ENCODE measurements at regions not wholly inside any gene's neighbourhood (a gene's known extent, or its start where the extent isn't known, plus 50 kb on each side); places are given as distances from the start of the nearest gene placed in this dataset.

DNA sequence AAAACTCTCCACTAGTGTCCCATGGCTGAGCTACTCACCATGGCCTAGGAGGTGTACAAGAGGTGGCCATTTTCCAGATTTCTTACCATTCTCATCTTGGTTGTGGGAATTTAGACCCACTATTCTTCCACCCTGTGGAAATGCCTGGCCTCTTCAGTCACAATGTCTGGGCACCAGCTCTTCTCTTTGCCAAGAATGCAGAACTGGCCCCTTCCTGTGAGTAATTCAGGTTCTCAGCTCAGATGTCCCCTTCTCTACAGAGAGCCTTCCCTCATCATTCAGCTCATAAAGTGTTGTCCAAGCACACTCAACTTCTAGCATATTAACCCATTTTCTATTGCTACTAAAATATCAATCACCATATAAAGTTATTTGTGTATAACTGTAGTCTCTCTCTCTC lies 575.5 kb upstream of the KCNMB2 start:
- no peak overlapping the region for H3K4me3 ChIP-seq (ENCODE audit: low read depth in 1 of 2, low read length in 2 of 2)
- no peak overlapping the region for H3K9ac ChIP-seq (ENCODE audit: low read depth in 1 of 2, low read length in 2 of 2)
- H3K9me3 ChIP-seq (ENCODE audit: control insufficient read depth in 1 of 2, low read length in 2 of 2): no peaks in the 10 kb centered on the region
- no peak overlapping the region for H3K27ac ChIP-seq (ENCODE audit: low read depth, low read length)
- no peaks in the 10 kb centered on the region for H3K36me3 ChIP-seq (ENCODE audit: control insufficient read depth in 1 of 2, insufficient read depth in 2 of 2, low read length in 2 of 2)
- H3K27me3 ChIP-seq (ENCODE audit: control insufficient read depth in 1 of 2, insufficient read depth in 2 of 2, low read length in 2 of 2): no peaks in the 10 kb centered on the region
- no peaks in the 10 kb centered on the region for H3K4me1 ChIP-seq (ENCODE audit: control insufficient read depth in 1 of 2, insufficient read depth in 2 of 2, low read length in 2 of 2)

GRCh38 chr3:177961784-177962183 lies 574.5 kb upstream of the KCNMB2 start:
- no peaks in the 10 kb centered on the region for H3K36me3 ChIP-seq (ENCODE audit: control insufficient read depth in 1 of 2, insufficient read depth in 2 of 2, low read length in 2 of 2)
- H3K4me3 ChIP-seq (ENCODE audit: low read depth in 1 of 2, low read length in 2 of 2): no peak overlapping the region
- no peaks in the 10 kb centered on the region for H3K27me3 ChIP-seq (ENCODE audit: control insufficient read depth in 1 of 2, insufficient read depth in 2 of 2, low read length in 2 of 2)
- no peaks in the 10 kb centered on the region for H3K4me1 ChIP-seq (ENCODE audit: control insufficient read depth in 1 of 2, insufficient read depth in 2 of 2, low read length in 2 of 2)
- H3K9ac ChIP-seq (ENCODE audit: low read depth in 1 of 2, low read length in 2 of 2): no peak overlapping the region
- H3K27ac ChIP-seq (ENCODE audit: low read depth, low read length): no peak overlapping the region
- H3K9me3 ChIP-seq (ENCODE audit: control insufficient read depth in 1 of 2, low read length in 2 of 2): no peaks in the 10 kb centered on the region

DNA sequence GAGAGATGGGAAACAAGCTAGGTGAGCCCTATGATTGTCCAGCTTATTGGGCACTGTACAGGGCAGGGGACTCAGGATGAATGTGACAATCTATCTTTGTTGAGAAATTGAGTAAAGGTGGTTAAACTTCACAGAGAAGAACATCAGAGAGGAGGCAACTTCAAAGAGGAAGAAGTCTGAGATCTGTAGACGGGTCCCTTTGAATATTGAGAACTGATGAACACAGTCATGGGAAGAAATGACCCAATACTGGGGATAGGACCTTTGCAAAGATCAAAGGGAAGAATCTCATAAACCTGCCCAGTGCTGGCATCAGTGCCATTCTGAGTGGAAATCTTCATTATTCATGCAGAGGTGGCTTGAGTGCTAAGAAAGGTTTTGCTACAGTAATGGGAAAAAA lies 569.7 kb upstream of the KCNMB2 start:
- H3K4me3 ChIP-seq (ENCODE audit: low read depth in 1 of 2, low read length in 2 of 2): no peak overlapping the region
- no peaks in the 10 kb centered on the region for H3K36me3 ChIP-seq (ENCODE audit: control insufficient read depth in 1 of 2, insufficient read depth in 2 of 2, low read length in 2 of 2)

GRCh38 chr3:177968891-177969290 lies 567.3 kb upstream of the KCNMB2 start:
- no peak overlapping the region for H3K4me3 ChIP-seq (ENCODE audit: low read depth in 1 of 2, low read length in 2 of 2)
- no peaks in the 10 kb centered on the region for H3K27me3 ChIP-seq (ENCODE audit: control insufficient read depth in 1 of 2, insufficient read depth in 2 of 2, low read length in 2 of 2)
- no peaks in the 10 kb centered on the region for H3K4me1 ChIP-seq (ENCODE audit: control insufficient read depth in 1 of 2, insufficient read depth in 2 of 2, low read length in 2 of 2)
- no peaks in the 10 kb centered on the region for H3K36me3 ChIP-seq (ENCODE audit: control insufficient read depth in 1 of 2, insufficient read depth in 2 of 2, low read length in 2 of 2)
- no peak overlapping the region for H3K27ac ChIP-seq (ENCODE audit: low read depth, low read length)
- H3K9me3 ChIP-seq (ENCODE audit: control insufficient read depth in 1 of 2, low read length in 2 of 2): no peaks in the 10 kb centered on the region
- no peak overlapping the region for H3K9ac ChIP-seq (ENCODE audit: low read depth in 1 of 2, low read length in 2 of 2)

More for the DNA sequence above, 569.7 kb upstream of the KCNMB2 start:
- Histone ChIP-seq H3K9ac (ENCODE audit: low read depth in 1 of 2, low read length in 2 of 2) (no peak overlapping the region), H3K4me1 (ENCODE audit: control insufficient read depth in 1 of 2, insufficient read depth in 2 of 2, low read length in 2 of 2) (no peaks in the 10 kb centered on the region), H3K27me3 (ENCODE audit: control insufficient read depth in 1 of 2, insufficient read depth in 2 of 2, low read length in 2 of 2) (no peaks in the 10 kb centered on the region), H3K27ac (ENCODE audit: low read depth, low read length) (no peak overlapping the region), H3K9me3 (ENCODE audit: control insufficient read depth in 1 of 2, low read length in 2 of 2) (no peaks in the 10 kb centered on the region)

DNA sequence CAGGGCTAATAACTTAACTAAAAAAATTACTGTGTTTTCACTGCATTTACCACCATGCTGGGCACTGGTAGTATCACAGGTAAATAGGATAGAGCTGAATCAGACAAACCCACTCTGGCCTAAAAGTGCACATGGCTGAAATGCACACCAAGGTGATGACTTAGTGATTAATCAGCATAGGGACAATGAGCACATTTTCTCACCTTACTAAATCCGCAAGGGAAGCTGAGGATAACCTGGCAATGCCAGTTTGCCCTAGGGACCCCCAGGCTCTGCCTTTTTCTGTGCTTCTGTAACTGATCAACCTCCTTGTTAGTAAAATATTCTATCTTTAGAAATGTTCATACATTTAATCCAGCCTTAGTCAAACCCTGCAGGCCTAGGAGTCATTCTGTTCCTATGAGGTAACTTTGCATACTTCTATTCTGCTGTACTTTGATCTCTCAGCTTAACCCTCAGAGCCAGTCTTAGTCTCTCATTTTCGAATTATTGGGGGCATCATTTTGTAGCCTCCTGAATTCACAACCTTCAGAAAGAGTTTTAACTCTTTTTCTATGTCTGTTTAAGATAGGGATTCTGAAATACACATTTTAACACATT lies 562.9 kb upstream of the KCNMB2 start:
- no peaks in the 10 kb centered on the region for H3K4me1 ChIP-seq (ENCODE audit: control insufficient read depth in 1 of 2, insufficient read depth in 2 of 2, low read length in 2 of 2)
- H3K4me3 ChIP-seq (ENCODE audit: low read depth in 1 of 2, low read length in 2 of 2): no peak overlapping the region
- H3K36me3 ChIP-seq (ENCODE audit: control insufficient read depth in 1 of 2, insufficient read depth in 2 of 2, low read length in 2 of 2): no peaks in the 10 kb centered on the region
- no peak overlapping the region for H3K27ac ChIP-seq (ENCODE audit: low read depth, low read length)
- H3K27me3 ChIP-seq (ENCODE audit: control insufficient read depth in 1 of 2, insufficient read depth in 2 of 2, low read length in 2 of 2): no peaks in the 10 kb centered on the region
- H3K9ac ChIP-seq (ENCODE audit: low read depth in 1 of 2, low read length in 2 of 2): no peak overlapping the region
- H3K9me3 ChIP-seq (ENCODE audit: control insufficient read depth in 1 of 2, low read length in 2 of 2): no peaks in the 10 kb centered on the region

- Histone ChIP-seq H3K9me3 (ENCODE audit: control insufficient read depth in 1 of 2, low read length in 2 of 2) (no peaks in the 10 kb centered on the region), H3K27me3 (ENCODE audit: control insufficient read depth in 1 of 2, insufficient read depth in 2 of 2, low read length in 2 of 2) (no peaks in the 10 kb centered on the region), H3K4me3 (ENCODE audit: low read depth in 1 of 2, low read length in 2 of 2) (no peak overlapping the region), H3K27ac (ENCODE audit: low read depth, low read length) (no peak overlapping the region), H3K36me3 (ENCODE audit: control insufficient read depth in 1 of 2, insufficient read depth in 2 of 2, low read length in 2 of 2) (no peaks in the 10 kb centered on the region), H3K4me1 (ENCODE audit: control insufficient read depth in 1 of 2, insufficient read depth in 2 of 2, low read length in 2 of 2) (no peaks in the 10 kb centered on the region), H3K9ac (ENCODE audit: low read depth in 1 of 2, low read length in 2 of 2) (no peak overlapping the region)
Observed at GRCh38 chr3:177976241-177976640, 560.0 kb upstream of the KCNMB2 start.

- H3K27me3 ChIP-seq (ENCODE audit: control insufficient read depth in 1 of 2, insufficient read depth in 2 of 2, low read length in 2 of 2): no peaks in the 10 kb centered on the region
- no peaks in the 10 kb centered on the region for H3K9me3 ChIP-seq (ENCODE audit: control insufficient read depth in 1 of 2, low read length in 2 of 2)
- H3K4me1 ChIP-seq (ENCODE audit: control insufficient read depth in 1 of 2, insufficient read depth in 2 of 2, low read length in 2 of 2): no peaks in the 10 kb centered on the region
- no peak overlapping the region for H3K9ac ChIP-seq (ENCODE audit: low read depth in 1 of 2, low read length in 2 of 2)
- H3K27ac ChIP-seq (ENCODE audit: low read depth, low read length): no peak overlapping the region
- H3K36me3 ChIP-seq (ENCODE audit: control insufficient read depth in 1 of 2, insufficient read depth in 2 of 2, low read length in 2 of 2): no peaks in the 10 kb centered on the region
- no peak overlapping the region for H3K4me3 ChIP-seq (ENCODE audit: low read depth in 1 of 2, low read length in 2 of 2)
Observed at GRCh38 chr3:177976866-177977265, 559.4 kb upstream of the KCNMB2 start.

DNA sequence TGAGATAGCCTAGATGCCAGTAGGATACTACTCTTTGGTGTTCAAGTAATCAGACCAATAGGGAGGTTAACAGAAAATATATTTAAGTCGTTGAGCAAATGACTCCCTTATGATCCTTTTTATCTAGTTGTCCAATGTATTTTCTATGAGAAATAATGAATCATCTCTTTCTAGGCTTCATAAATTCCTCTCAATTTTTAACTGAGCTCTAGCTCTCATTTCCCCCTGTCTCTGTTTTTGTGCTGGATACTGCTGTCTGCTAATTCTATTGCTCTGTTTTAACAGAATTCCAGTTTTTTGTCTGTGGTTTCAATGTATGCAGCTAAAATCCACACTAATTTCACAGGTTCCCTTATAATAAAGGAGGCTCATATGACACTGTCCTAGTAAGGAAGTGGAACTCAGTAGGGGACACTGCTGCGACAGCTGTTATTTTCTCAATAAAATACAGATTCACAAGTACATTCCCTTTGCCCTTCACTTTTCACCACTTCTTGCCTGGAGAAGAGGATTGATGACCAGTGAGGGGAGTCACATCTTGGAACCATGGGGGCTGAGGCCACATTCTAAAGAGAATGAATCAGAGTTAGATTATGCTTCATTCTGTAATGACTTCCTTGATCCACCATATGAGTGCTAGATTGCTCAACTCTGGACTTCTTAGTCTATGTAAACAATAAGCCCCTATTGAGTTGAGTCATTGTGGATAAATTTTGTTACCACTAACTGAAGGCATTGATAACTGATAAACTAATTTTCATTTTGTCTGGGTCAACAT lies 558.7 kb upstream of the KCNMB2 start:
- no peaks in the 10 kb centered on the region for H3K4me1 ChIP-seq (ENCODE audit: control insufficient read depth in 1 of 2, insufficient read depth in 2 of 2, low read length in 2 of 2)
- no peaks in the 10 kb centered on the region for H3K27me3 ChIP-seq (ENCODE audit: control insufficient read depth in 1 of 2, insufficient read depth in 2 of 2, low read length in 2 of 2)
- no peak overlapping the region for H3K9ac ChIP-seq (ENCODE audit: low read depth in 1 of 2, low read length in 2 of 2)
- H3K27ac ChIP-seq (ENCODE audit: low read depth, low read length): no peak overlapping the region
- H3K36me3 ChIP-seq (ENCODE audit: control insufficient read depth in 1 of 2, insufficient read depth in 2 of 2, low read length in 2 of 2): no peaks in the 10 kb centered on the region
- no peaks in the 10 kb centered on the region for H3K9me3 ChIP-seq (ENCODE audit: control insufficient read depth in 1 of 2, low read length in 2 of 2)
- H3K4me3 ChIP-seq (ENCODE audit: low read depth in 1 of 2, low read length in 2 of 2): no peak overlapping the region

GRCh38 chr3:177978946-177979345 lies 557.3 kb upstream of the KCNMB2 start:
- Histone ChIP-seq H3K4me3 (ENCODE audit: low read depth in 1 of 2, low read length in 2 of 2) (no peak overlapping the region), H3K27ac (ENCODE audit: low read depth, low read length) (no peak overlapping the region), H3K9me3 (ENCODE audit: control insufficient read depth in 1 of 2, low read length in 2 of 2) (no peaks in the 10 kb centered on the region), H3K27me3 (ENCODE audit: control insufficient read depth in 1 of 2, insufficient read depth in 2 of 2, low read length in 2 of 2) (no peaks in the 10 kb centered on the region), H3K9ac (ENCODE audit: low read depth in 1 of 2, low read length in 2 of 2) (no peak overlapping the region), H3K4me1 (ENCODE audit: control insufficient read depth in 1 of 2, insufficient read depth in 2 of 2, low read length in 2 of 2) (no peaks in the 10 kb centered on the region), H3K36me3 (ENCODE audit: control insufficient read depth in 1 of 2, insufficient read depth in 2 of 2, low read length in 2 of 2) (no peaks in the 10 kb centered on the region)

DNA sequence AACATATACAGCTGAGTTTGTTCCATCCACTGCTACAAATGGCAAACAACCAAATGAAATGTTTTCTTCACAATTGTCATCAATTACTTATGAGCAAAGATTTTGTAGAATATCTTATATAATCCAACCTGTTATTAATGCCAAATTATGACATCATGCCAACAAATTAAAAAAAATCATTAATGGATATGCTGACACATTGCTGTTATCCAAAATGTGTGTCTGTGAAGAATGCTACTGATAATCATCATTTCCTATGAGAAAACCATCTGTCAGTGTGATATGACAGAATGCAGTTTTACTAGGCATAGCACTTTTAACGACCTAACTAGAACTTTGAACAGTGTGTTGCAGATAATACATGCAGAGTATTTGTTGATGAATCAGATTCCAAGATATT lies 556.5 kb upstream of the KCNMB2 start:
- Histone ChIP-seq H3K4me3 (ENCODE audit: low read depth in 1 of 2, low read length in 2 of 2) (no peak overlapping the region), H3K9ac (ENCODE audit: low read depth in 1 of 2, low read length in 2 of 2) (no peak overlapping the region), H3K9me3 (ENCODE audit: control insufficient read depth in 1 of 2, low read length in 2 of 2) (no peaks in the 10 kb centered on the region), H3K36me3 (ENCODE audit: control insufficient read depth in 1 of 2, insufficient read depth in 2 of 2, low read length in 2 of 2) (no peaks in the 10 kb centered on the region), H3K27ac (ENCODE audit: low read depth, low read length) (no peak overlapping the region), H3K27me3 (ENCODE audit: control insufficient read depth in 1 of 2, insufficient read depth in 2 of 2, low read length in 2 of 2) (no peaks in the 10 kb centered on the region), H3K4me1 (ENCODE audit: control insufficient read depth in 1 of 2, insufficient read depth in 2 of 2, low read length in 2 of 2) (no peaks in the 10 kb centered on the region)

All from duodenal mucosa (tissue), 2 donors.